ENCODE measurements at regions not wholly inside any gene's neighbourhood (a gene's known extent, or its start where the extent isn't known, plus 50 kb on each side); places are given as distances from the start of the nearest gene placed in this dataset.

DNA sequence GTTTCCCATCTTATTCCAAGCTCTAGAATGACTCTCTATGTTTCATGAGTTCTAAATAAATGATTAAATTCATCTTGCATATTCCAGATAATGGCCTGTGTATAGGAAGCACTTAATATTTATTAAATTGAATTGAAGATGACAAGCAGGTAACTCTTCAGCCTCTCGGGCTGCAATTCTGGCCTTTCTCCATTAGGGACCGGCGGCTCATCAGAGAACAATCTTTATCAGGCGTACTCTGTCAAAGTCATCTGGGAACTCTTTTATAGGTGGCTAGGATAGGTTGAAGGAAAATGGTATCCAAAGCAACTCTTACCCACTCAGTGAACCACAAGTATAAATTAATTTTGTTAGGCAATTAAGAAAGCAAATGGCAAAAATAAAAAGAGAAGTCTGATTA lies 308.5 kb downstream of the NOL4 start:
- TF ChIP-seq, protein P1, sequence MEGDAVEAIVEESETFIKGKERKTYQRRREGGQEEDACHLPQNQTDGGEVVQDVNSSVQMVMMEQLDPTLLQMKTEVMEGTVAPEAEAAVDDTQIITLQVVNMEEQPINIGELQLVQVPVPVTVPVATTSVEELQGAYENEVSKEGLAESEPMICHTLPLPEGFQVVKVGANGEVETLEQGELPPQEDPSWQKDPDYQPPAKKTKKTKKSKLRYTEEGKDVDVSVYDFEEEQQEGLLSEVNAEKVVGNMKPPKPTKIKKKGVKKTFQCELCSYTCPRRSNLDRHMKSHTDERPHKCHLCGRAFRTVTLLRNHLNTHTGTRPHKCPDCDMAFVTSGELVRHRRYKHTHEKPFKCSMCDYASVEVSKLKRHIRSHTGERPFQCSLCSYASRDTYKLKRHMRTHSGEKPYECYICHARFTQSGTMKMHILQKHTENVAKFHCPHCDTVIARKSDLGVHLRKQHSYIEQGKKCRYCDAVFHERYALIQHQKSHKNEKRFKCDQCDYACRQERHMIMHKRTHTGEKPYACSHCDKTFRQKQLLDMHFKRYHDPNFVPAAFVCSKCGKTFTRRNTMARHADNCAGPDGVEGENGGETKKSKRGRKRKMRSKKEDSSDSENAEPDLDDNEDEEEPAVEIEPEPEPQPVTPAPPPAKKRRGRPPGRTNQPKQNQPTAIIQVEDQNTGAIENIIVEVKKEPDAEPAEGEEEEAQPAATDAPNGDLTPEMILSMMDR (IDR thresholded peaks at IDR 0.05): no peak
- no peak for TF ChIP-seq POLR2A (IDR thresholded peaks at IDR 0.05)

All from tibial nerve (tissue), 3 donors.